Colonic mucosa (tissue), 4 donors: ENCODE measurements at regions not wholly inside any gene's neighbourhood (a gene's known extent, or its start where the extent isn't known, plus 50 kb on each side); places are given as distances from the start of the nearest gene placed in this dataset.

ENCODE experiments used
- DNase-seq: peaks from one replicate; pipeline ENCODE4 v3.0.0-alpha.2; 2020
- H3K27ac ChIP-seq: fragments of 200-600 bp; one replicate; pipeline ENCODE4 v1.8.0; 2021
- H3K27me3 ChIP-seq: fragments of 200-600 bp; one replicate; pipeline ENCODE4 v1.8.0; 2021
- H3K36me3 ChIP-seq: fragments of 200-600 bp; one replicate; pipeline ENCODE4 v1.8.0; 2021
- H3K4me1 ChIP-seq: fragments of 200-600 bp; one replicate; pipeline ENCODE4 v1.8.0; 2021; ENCODE audit warnings: mild to moderate bottlenecking
- H3K4me3 ChIP-seq: fragments of 200-600 bp; one replicate; pipeline ENCODE4 v1.8.0; 2021
- H3K9ac ChIP-seq, 2 donors: one replicate each; pipeline ENCODE4 v1.7.0; 2013; ENCODE audit warnings: control low read depth in 2 of 2, low read depth in 2 of 2, low read length in 2 of 2
- H3K9me3 ChIP-seq: fragments of 200-600 bp; one replicate; pipeline ENCODE4 v1.8.0; 2021
- CTCF ChIP-seq: fragments of 200-600 bp; IDR thresholded peaks from one replicate; pipeline ENCODE4 v1.8.0; 2022; ENCODE audit warnings: antibody characterized with exemption, mild to moderate bottlenecking
- intact Hi-C: fragments of 100-400 bp; cut with DNase I; formaldehyde crosslinking; loops from one replicate; pipeline ENCODE4 v1.14.1; 2022
- donor health status: healthy.
- donor health status: DM: no; HTN: no; CAD: no.
- donor health status: DM: no; HTN: no; CAD: no.

DNA sequence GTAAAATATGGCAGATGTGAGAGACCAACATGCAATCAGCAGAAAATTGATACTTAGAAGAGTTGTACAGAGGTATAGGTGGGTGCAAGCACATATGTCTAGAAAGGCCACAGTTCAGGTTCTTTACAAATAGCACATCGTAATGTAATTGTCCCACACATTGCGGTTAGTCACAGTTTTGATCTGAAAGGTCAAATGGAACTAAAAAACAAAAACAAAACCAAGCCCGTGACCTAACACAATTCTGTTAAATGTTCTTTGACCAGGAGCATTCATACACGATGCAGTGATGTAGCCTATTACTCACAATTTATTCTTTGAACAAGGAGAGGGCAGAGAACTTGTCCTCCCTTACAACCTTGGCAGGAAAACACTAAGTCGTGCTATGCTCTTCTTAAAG lies 108.9 kb upstream of the MAP4K3 start:
- H3K4me1 ChIP-seq, result no peaks in the 10 kb centered on the region
- H3K9ac ChIP-seq, result no peak overlapping the region
- TF ChIP-seq CTCF, result no peak
- H3K4me3 ChIP-seq, result no peak overlapping the region
- no peaks in the 10 kb centered on the region for H3K27me3 ChIP-seq
- H3K27ac ChIP-seq, result no peak overlapping the region
- no peaks in the 10 kb centered on the region for H3K9me3 ChIP-seq
- intact Hi-C loops, result no loop called here
- no peaks in the 10 kb centered on the region for H3K36me3 ChIP-seq
- no peak for DNase-seq

DNA sequence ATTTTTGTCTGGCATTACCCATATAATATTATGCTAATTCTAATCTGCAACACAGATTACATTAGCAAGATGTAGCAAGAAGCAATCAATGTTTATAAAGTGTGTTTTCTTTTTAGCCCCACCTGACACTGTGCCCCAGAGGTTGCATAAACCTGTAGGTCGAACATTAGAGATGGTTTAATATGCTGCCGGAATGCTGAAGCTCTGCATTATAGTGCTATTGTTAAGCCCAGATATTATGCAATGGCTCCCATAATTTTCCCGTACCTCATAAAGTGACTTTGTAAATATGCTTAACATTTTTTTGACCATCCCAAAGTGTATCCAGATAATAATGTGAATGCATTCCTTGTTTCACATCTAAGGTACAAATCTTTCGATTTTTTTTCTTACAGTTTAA lies 109.3 kb upstream of the MAP4K3 start:
- DNase-seq, result no peak
- TF ChIP-seq CTCF, result no peak
- no peaks in the 10 kb centered on the region for H3K36me3 ChIP-seq
- no peaks in the 10 kb centered on the region for H3K4me1 ChIP-seq
- H3K4me3 ChIP-seq, result no peak overlapping the region
- H3K9me3 ChIP-seq, result no peaks in the 10 kb centered on the region
- no peaks in the 10 kb centered on the region for H3K27me3 ChIP-seq
- intact Hi-C loops, result no loop called here
- no peak overlapping the region for H3K27ac ChIP-seq
- no peak overlapping the region for H3K9ac ChIP-seq

GRCh38 chr2:39546937-39547336 lies 109.9 kb upstream of the MAP4K3 start:
- H3K36me3 ChIP-seq, result no peaks in the 10 kb centered on the region
- no peaks in the 10 kb centered on the region for H3K4me1 ChIP-seq
- no peaks in the 10 kb centered on the region for H3K27me3 ChIP-seq
- intact Hi-C loops, result no loop called here
- no peak for DNase-seq
- H3K9me3 ChIP-seq, result no peaks in the 10 kb centered on the region
- H3K9ac ChIP-seq, result no peak overlapping the region
- H3K27ac ChIP-seq, result no peak overlapping the region
- no peak overlapping the region for H3K4me3 ChIP-seq
- TF ChIP-seq CTCF, result no peak

- no peaks in the 10 kb centered on the region for H3K4me1 ChIP-seq
- TF ChIP-seq CTCF, result no peak
- H3K9ac ChIP-seq, result no peak overlapping the region
- no peak for DNase-seq
- no peak overlapping the region for H3K4me3 ChIP-seq
- intact Hi-C loops, result no loop called here
- no peak overlapping the region for H3K27ac ChIP-seq
- H3K36me3 ChIP-seq, result no peaks in the 10 kb centered on the region
- H3K9me3 ChIP-seq, result no peaks in the 10 kb centered on the region
- no peaks in the 10 kb centered on the region for H3K27me3 ChIP-seq
Measured at GRCh38 chr2:39547811-39548719, 111.0 kb upstream of the MAP4K3 start.

DNA sequence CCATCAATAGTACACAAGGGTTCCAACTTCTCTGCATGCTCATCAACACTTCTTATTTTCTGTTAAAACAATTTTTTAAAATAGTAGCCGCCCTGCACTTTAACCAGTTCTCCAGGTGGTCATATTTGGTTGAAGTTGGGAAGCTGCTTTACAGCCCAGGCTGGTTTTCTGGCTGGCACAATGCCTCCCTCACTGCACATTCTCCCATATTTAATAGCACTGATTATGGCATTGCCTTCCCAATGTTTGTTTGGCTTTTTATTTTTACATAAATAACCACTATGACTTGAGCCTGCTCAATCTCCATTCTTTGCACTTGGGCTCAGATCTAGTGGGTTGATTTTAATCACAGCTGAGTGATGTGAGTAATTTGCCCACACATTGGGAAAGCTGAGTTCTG lies 111.9 kb upstream of the MAP4K3 start:
- no peak for DNase-seq
- H3K4me3 ChIP-seq, result no peak overlapping the region

More for the DNA sequence above, 111.9 kb upstream of the MAP4K3 start:
- H3K27ac ChIP-seq, result no peak overlapping the region
- no peak overlapping the region for H3K9ac ChIP-seq
- no peak for TF ChIP-seq CTCF
- no peaks in the 10 kb centered on the region for H3K27me3 ChIP-seq
- no peaks in the 10 kb centered on the region for H3K36me3 ChIP-seq
- H3K4me1 ChIP-seq, result no peaks in the 10 kb centered on the region
- H3K9me3 ChIP-seq, result no peaks in the 10 kb centered on the region
- intact Hi-C loops, result no loop called here
